A549 (cell line): ENCODE measurements at regions not wholly inside any gene's neighbourhood (a gene's known extent, or its start where the extent isn't known, plus 50 kb on each side); places are given as distances from the start of the nearest gene placed in this dataset.

ENCODE experiments used
- ATAC-seq, 2 experiments: fragments of 200-7000 bp in 1 of 2; fragments of >200 bp in 1 of 2; cut with Nextera tagmentation in 1 of 2; cut with Tn5 transposase in 1 of 2; 3 replicates each; pipeline versions ENCODE4 v1.8.0 to v1.9.1; 2018 to 2020; ENCODE audit warnings: mild to moderate bottlenecking in 1 of 2, moderate library complexity in 1 of 2
- CTCF ChIA-PET: fragments of 300-600 bp; sonication (Branson Sonifier 250); formaldehyde crosslinking; extraction: SDS; loops from one replicate; lab custom pipeline; 2021; ENCODE audit warnings: antibody characterized with exemption, inconsistent platforms; lab: Yijun Ruan, JAX
- POLR2A ChIA-PET: fragments of 350-600 bp; formaldehyde crosslinking; extraction: SDS; loops from one replicate; lab custom pipeline; 2021; ENCODE audit warnings: antibody characterized with exemption, inconsistent platforms; lab: Yijun Ruan, JAX
- DNase-seq, 2 experiments: peaks; one replicate each; pipeline versions ENCODE4 v3.0.0 to v3.0.0-alpha.2; 2011 to 2016; ENCODE audit warnings: low read depth in 1 of 2, low spot score in 1 of 2
- FAIRE-seq: peaks from 2 replicates; lab custom pipeline; 2011; peaks lifted over from hg19 to GRCh38; lab: Jason Lieb, UNC
- H3K27ac ChIP-seq, 2 experiments: fragments of >200 bp; sonication (Bioruptor Twin); formaldehyde crosslinking; 3 replicates each; pipeline ENCODE4 v1.5.1; 2016 to 2017
- H3K4me1 ChIP-seq: fragments of >200 bp; sonication (Bioruptor Twin); formaldehyde crosslinking; 3 replicates; pipeline ENCODE4 v1.6.1; 2016
- H3K4me2 ChIP-seq: fragments of >200 bp; sonication (Bioruptor Twin); formaldehyde crosslinking; 3 replicates; pipeline ENCODE4 v1.6.1; 2016
- H3K4me3 ChIP-seq: fragments of >200 bp; sonication (Bioruptor Twin); formaldehyde crosslinking; 3 replicates; pipeline ENCODE4 v1.5.1; 2016
- H3K9me3 ChIP-seq: fragments of >200 bp; sonication (Bioruptor Twin); formaldehyde crosslinking; 3 replicates; pipeline ENCODE4 v1.6.1; 2016
- BHLHE40 ChIP-seq: IDR thresholded peaks from 2 replicates; pipeline ENCODE4 v1.6.1; 2012; ENCODE audit warnings: low read depth, low read length, inconsistent platforms
- CHD4 ChIP-seq: fragments of 200-600 bp; sonication (generic); IDR thresholded peaks from 2 replicates; pipeline ENCODE4 v1.6.1; 2016; ENCODE audit warnings: antibody characterized with exemption, mild to moderate bottlenecking, borderline replicate concordance
- CTCF ChIP-seq: fragments of >200 bp; sonication (Bioruptor Twin); formaldehyde crosslinking; IDR thresholded peaks from 3 replicates; pipeline ENCODE4 v1.5.1; 2016
- E2F6 ChIP-seq: IDR thresholded peaks from 2 replicates; pipeline ENCODE4 v1.6.1; 2012; ENCODE audit warnings: low read depth, borderline replicate concordance
- ELK1 ChIP-seq: fragments of 150-350 bp; IDR thresholded peaks from 2 replicates; pipeline ENCODE4 v1.6.1; 2014; ENCODE audit warnings: low read depth, mild to moderate bottlenecking, low read length
- EP300 ChIP-seq, 2 experiments: fragments of >200 bp; sonication (Bioruptor Twin); formaldehyde crosslinking; IDR thresholded peaks; 2 replicates in 1 of 2; 3 replicates in 1 of 2; pipeline ENCODE4 v1.6.1; 2016 to 2017
- HOXA7 ChIP-seq: fragments of 250-450 bp; sonication (Bioruptor Pico); IDR thresholded peaks from 2 replicates; pipeline ENCODE4 v1.5.0; 2020; ENCODE audit warnings: mild to moderate bottlenecking, moderate library complexity
- JUNB ChIP-seq: fragments of >200 bp; sonication (Bioruptor Twin); formaldehyde crosslinking; IDR thresholded peaks from 2 replicates; pipeline ENCODE4 v1.6.1; 2016
- KDM1A ChIP-seq: fragments of 200-600 bp; sonication (generic); IDR thresholded peaks from 2 replicates; pipeline ENCODE4 v1.6.1; 2016; ENCODE audit warnings: low read depth, mild to moderate bottlenecking
- KDM5A ChIP-seq: fragments of 200-600 bp; sonication (generic); IDR thresholded peaks from 2 replicates; pipeline ENCODE4 v1.6.1; 2016; ENCODE audit warnings: antibody characterized with exemption, mild to moderate bottlenecking
- MAX ChIP-seq: IDR thresholded peaks from 2 replicates; pipeline ENCODE4 v1.6.1; 2012
- PBX3 ChIP-seq: IDR thresholded peaks from 2 replicates; pipeline ENCODE4 v1.6.1; 2012
- RCOR1 ChIP-seq: fragments of 150-350 bp; IDR thresholded peaks from 2 replicates; pipeline ENCODE4 v1.6.1; 2014; ENCODE audit warnings: antibody characterized with exemption, low read length, low read depth
- REST ChIP-seq: fragments of 200-600 bp; sonication (generic); IDR thresholded peaks from 2 replicates; pipeline ENCODE4 v1.6.1; 2016; ENCODE audit warnings: antibody characterized with exemption, mild to moderate bottlenecking, moderate library complexity
- RFX5 ChIP-seq: fragments of 450-650 bp; IDR thresholded peaks from 2 replicates; pipeline ENCODE4 v1.7.1; 2014; ENCODE audit warnings: antibody characterized with exemption, mild to moderate bottlenecking, moderate library complexity
- RNF2 ChIP-seq: fragments of 200-600 bp; sonication (generic); IDR thresholded peaks from 2 replicates; pipeline ENCODE4 v1.6.1; 2016; ENCODE audit warnings: low read depth, mild to moderate bottlenecking, antibody characterized with exemption, moderate library complexity, borderline replicate concordance
- SREBF2 ChIP-seq: fragments of 450-650 bp; IDR thresholded peaks from 2 replicates; pipeline ENCODE4 v1.6.1; 2014; ENCODE audit warnings: mild to moderate bottlenecking, moderate library complexity
- USF2 ChIP-seq: fragments of 450-650 bp; IDR thresholded peaks from 2 replicates; pipeline ENCODE4 v1.6.1; 2014; ENCODE audit warnings: antibody characterized with exemption
- ZC3H11A ChIP-seq: fragments of 450-650 bp; IDR thresholded peaks from 2 replicates; pipeline ENCODE4 v1.6.1; 2014; ENCODE audit warnings: antibody characterized with exemption, mild to moderate bottlenecking
- ZNF302 ChIP-seq: fragments of 250-450 bp; sonication (Bioruptor Pico); IDR thresholded peaks from 2 replicates; pipeline ENCODE4 v1.9.0; 2021; ENCODE audit warnings: inconsistent platforms, mild to moderate bottlenecking, moderate library complexity
- WGBS: methylation state at CpG from one replicate; pipeline ENCODE4 v1.1.6; 2017; ENCODE audit errors: missing lambda C conversion rate; 5-methylcytosine and 5-hydroxymethylcytosine counted together

GRCh38 chr11:121797496-121797895, 318.5 kb downstream of the BLID start:
- no peaks in the 10 kb centered on the region for H3K9me3 ChIP-seq
- H3K4me2 ChIP-seq, result no peak overlapping the region
- POLR2A ChIA-PET, result no interaction called here
- WGBS, result 33% methylated on average over 3 of the region's 3 CpGs
- TF ChIP-seq ZC3H11A (no peak), KDM5A (no peak), MAX (no peak), BHLHE40 (no peak), E2F6 (no peak), USF2 (no peak), RNF2 (no peak), ZNF302 (no peak), EP300 (IDR thresholded peaks at IDR 0.05) (no peak), PBX3 (no peak), HOXA7 (no peak), ELK1 (no peak), KDM1A (no peak), REST (no peak), CTCF (no peak), RCOR1 (no peak), RFX5 (no peak), JUNB (no peak), CHD4 (no peak), SREBF2 (no peak)
- H3K4me3 ChIP-seq, result no peak overlapping the region
- FAIRE-seq (no peak), ATAC-seq (no peak), DNase-seq (no peak)
- no peaks in the 10 kb centered on the region for H3K4me1 ChIP-seq
- CTCF ChIA-PET, result no interaction called here
- no peak overlapping the region for H3K27ac ChIP-seq
